ENCODE measurements at regions not wholly inside any gene's neighbourhood (a gene's known extent, or its start where the extent isn't known, plus 50 kb on each side); places are given as distances from the start of the nearest gene placed in this dataset.

- Mint-ChIP-seq H3K27ac (ENCODE audit: unreplicated experiment) (no peak overlapping the region), H3K4me1 (peaks cover 55% of the 10 kb centered on the region), H3K4me3 (no peak overlapping the region), H3K27me3 (ENCODE audit: low read depth) (no peaks in the 10 kb centered on the region), H3K9me3 (no peaks in the 10 kb centered on the region), H3K36me3 (ENCODE audit: low read depth) (no peaks in the 10 kb centered on the region)
- no peak for DNase-seq (ENCODE audit: low read depth, low spot score)
- TF ChIP-seq, protein P1, sequence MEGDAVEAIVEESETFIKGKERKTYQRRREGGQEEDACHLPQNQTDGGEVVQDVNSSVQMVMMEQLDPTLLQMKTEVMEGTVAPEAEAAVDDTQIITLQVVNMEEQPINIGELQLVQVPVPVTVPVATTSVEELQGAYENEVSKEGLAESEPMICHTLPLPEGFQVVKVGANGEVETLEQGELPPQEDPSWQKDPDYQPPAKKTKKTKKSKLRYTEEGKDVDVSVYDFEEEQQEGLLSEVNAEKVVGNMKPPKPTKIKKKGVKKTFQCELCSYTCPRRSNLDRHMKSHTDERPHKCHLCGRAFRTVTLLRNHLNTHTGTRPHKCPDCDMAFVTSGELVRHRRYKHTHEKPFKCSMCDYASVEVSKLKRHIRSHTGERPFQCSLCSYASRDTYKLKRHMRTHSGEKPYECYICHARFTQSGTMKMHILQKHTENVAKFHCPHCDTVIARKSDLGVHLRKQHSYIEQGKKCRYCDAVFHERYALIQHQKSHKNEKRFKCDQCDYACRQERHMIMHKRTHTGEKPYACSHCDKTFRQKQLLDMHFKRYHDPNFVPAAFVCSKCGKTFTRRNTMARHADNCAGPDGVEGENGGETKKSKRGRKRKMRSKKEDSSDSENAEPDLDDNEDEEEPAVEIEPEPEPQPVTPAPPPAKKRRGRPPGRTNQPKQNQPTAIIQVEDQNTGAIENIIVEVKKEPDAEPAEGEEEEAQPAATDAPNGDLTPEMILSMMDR (conservative IDR thresholded peaks at IDR 0.05) = no peak
Measured at GRCh38 chr14:22513066-22513812, 75.8 kb downstream of the DAD1 start.

DNA sequence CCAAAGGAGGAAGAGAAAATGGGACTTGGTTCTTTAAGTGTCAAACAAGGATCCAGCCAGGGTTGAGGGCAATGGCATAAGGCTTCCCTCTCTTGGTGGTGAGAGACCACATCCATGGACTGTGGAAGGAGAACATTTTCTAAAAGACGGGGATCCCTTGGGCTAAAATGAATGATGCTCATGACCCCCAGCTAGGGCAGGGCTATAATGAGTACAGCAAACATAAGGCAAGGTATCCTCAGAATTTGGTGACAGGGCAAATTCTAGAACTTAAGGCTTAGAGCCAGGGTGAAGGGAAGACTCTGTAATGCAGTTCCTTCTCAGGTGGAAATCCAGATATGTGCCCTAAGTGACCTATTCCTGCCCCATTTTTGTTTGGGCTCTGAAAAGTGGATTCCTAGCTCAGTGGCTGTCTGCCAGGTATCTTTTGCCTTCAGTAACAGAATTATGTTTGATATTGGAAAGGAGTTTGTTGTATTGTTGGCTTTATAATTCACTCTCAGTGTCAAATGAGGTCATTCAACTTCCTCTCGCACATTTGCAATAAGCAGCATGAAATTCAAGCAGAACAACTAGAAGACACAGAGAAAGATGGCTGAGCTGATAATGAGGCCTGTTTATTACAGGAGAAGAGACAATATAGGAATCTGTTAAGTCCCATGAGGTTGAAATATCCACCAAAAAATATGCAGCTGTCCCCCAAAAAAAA lies 76.8 kb downstream of the DAD1 start:
- H3K9me3 Mint-ChIP-seq = no peaks in the 10 kb centered on the region

GRCh38 chr14:22510527-22511110 lies 78.4 kb downstream of the DAD1 start:
- Mint-ChIP-seq H3K27ac (ENCODE audit: unreplicated experiment) (no peak overlapping the region), H3K4me1 (peaks cover 64% of the 10 kb centered on the region), H3K36me3 (ENCODE audit: low read depth) (no peaks in the 10 kb centered on the region), H3K4me3 (no peak overlapping the region), H3K9me3 (no peaks in the 10 kb centered on the region), H3K27me3 (ENCODE audit: low read depth) (no peaks in the 10 kb centered on the region)
- DNase-seq (ENCODE audit: low read depth, low spot score) = no peak
- TF ChIP-seq, protein P1 (conservative IDR thresholded peaks at IDR 0.05) = no peak

More for the DNA sequence above, 76.8 kb downstream of the DAD1 start:
- DNase-seq (ENCODE audit: low read depth, low spot score) = no peak
- Mint-ChIP-seq H3K27ac (ENCODE audit: unreplicated experiment) (no peak overlapping the region), H3K36me3 (ENCODE audit: low read depth) (no peaks in the 10 kb centered on the region), H3K27me3 (ENCODE audit: low read depth) (no peaks in the 10 kb centered on the region), H3K4me1 (peaks cover 49% of the 10 kb centered on the region), H3K4me3 (no peak overlapping the region)
- TF ChIP-seq, protein P1 (conservative IDR thresholded peaks at IDR 0.05) = no peak

DNA sequence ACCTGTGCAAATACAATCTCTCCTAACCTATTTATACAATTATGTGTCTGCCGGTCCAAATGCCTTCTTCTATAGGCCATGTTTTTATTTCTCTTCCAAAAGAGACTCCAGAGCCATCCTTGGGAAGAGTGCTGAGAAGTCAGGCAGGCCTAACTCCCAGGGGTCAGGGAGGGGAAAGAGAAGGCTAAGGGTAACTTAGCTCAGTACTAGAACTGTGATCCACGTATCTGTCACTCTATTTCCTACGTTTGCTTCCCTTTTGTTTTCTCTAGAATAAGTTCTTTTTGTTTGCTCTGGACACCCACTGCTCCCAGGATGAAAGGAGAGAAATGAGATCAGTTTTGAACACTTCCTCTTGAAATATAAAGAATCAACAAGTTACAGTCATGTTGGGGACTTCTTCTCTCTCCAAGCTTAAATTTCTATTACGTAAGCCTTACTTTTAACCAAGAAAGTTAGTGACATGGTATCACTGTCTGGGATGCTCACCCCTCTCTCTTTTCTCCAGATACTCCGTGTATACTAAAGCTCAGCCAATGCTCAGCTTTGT lies 79.2 kb downstream of the DAD1 start:
- Mint-ChIP-seq H3K27ac (ENCODE audit: unreplicated experiment) (no peak overlapping the region), H3K4me1 (peaks cover 63% of the 10 kb centered on the region)

More for the DNA sequence above, 79.2 kb downstream of the DAD1 start:
- Mint-ChIP-seq H3K27me3 (ENCODE audit: low read depth) (no peaks in the 10 kb centered on the region), H3K36me3 (ENCODE audit: low read depth) (no peaks in the 10 kb centered on the region), H3K4me3 (no peak overlapping the region), H3K9me3 (no peaks in the 10 kb centered on the region)
- no peak for DNase-seq (ENCODE audit: low read depth, low spot score)
- TF ChIP-seq, protein P1 (conservative IDR thresholded peaks at IDR 0.05) = no peak

Data from neural crest cell (in vitro differentiated cells).